SK-MEL-5 (cell line): ENCODE measurements at regions not wholly inside any gene's neighbourhood (a gene's known extent, or its start where the extent isn't known, plus 50 kb on each side); places are given as distances from the start of the nearest gene placed in this dataset.
"Not testable (repeated sequence)": the region's sequence is repeated elsewhere in the genome, so short reads cannot be mapped to it uniquely, and the experiment has no call there.

ENCODE experiments used
- DNase-seq: peaks from one replicate; pipeline ENCODE4 v3.0.0-alpha.2; 2016; ENCODE audit warnings: low read depth, low spot score
- in situ Hi-C: cut with HindIII; loops from 2 replicates; pipeline ENCODE4 v1.10.0; 2016; ENCODE audit warnings: low sequenced_read_pairs, high pct_unique_total_duplicates, low pct_unique_long_range_greater_than_20kb

- in situ Hi-C loops, result no loop called here
- no peak for DNase-seq
Observed at GRCh38 chr9:135305546-135306180, 173.9 kb upstream of the PPP1R26 start.

- in situ Hi-C loops, result no loop called here
- no peak for DNase-seq
Observed at GRCh38 chr9:135306699-135307098, 172.9 kb upstream of the PPP1R26 start.

- in situ Hi-C loops, result no loop called here
- no peak for DNase-seq
Observed at GRCh38 chr9:135307300-135307699, 172.3 kb upstream of the PPP1R26 start.

GRCh38 chr9:135307919-135308318, 171.7 kb upstream of the PPP1R26 start:
- DNase-seq, in situ Hi-C loops: not testable (repeated sequence)

GRCh38 chr9:135308821-135309762, 170.5 kb upstream of the PPP1R26 start:
- DNase-seq, result no peak
- in situ Hi-C loops, result no loop called here

GRCh38 chr9:135309763-135310125, 169.8 kb upstream of the PPP1R26 start:
- in situ Hi-C loops, result no loop called here
- no peak for DNase-seq

GRCh38 chr9:135310134-135310533, 169.4 kb upstream of the PPP1R26 start:
- in situ Hi-C loops, result no loop called here
- no peak for DNase-seq

- in situ Hi-C loops, result no loop called here
- DNase-seq, result no peak
Observed at GRCh38 chr9:135315572-135315971, 164.0 kb upstream of the PPP1R26 start.

GRCh38 chr9:135320331-135320730, 159.3 kb upstream of the PPP1R26 start:
- in situ Hi-C loops, result no loop called here
- DNase-seq, result no peak

GRCh38 chr9:135320943-135321342, 158.6 kb upstream of the PPP1R26 start:
- no peak for DNase-seq
- in situ Hi-C loops, result no loop called here

- in situ Hi-C loops, result no loop called here
- DNase-seq, result no peak
Observed at GRCh38 chr9:135321580-135321979, 158.0 kb upstream of the PPP1R26 start.

GRCh38 chr9:135324329-135324728, 155.3 kb upstream of the PPP1R26 start:
- in situ Hi-C loops, result no loop called here
- DNase-seq, result no peak

- in situ Hi-C loops, result no loop called here
Observed at GRCh38 chr9:135326141-135326540, 153.4 kb upstream of the PPP1R26 start.

GRCh38 chr9:135326633-135327152, 152.9 kb upstream of the PPP1R26 start:
- in situ Hi-C loops, result no loop called here
- DNase-seq, result no peak

More at GRCh38 chr9:135326141-135326540, 153.4 kb upstream of the PPP1R26 start:
- DNase-seq, result no peak

- DNase-seq, result no peak
- in situ Hi-C loops, result no loop called here
Observed at GRCh38 chr9:135328485-135329417, 150.8 kb upstream of the PPP1R26 start.

- no peak for DNase-seq
- in situ Hi-C loops, result no loop called here
Observed at GRCh38 chr9:135329571-135330306, 149.8 kb upstream of the PPP1R26 start.

GRCh38 chr9:135330307-135330631, 149.3 kb upstream of the PPP1R26 start:
- DNase-seq, result no peak
- in situ Hi-C loops, result no loop called here
